ENCODE measurements at regions not wholly inside any gene's neighbourhood (a gene's known extent, or its start where the extent isn't known, plus 50 kb on each side); places are given as distances from the start of the nearest gene placed in this dataset.
"Not testable (repeated sequence)": the region's sequence is repeated elsewhere in the genome, so short reads cannot be mapped to it uniquely, and the experiment has no call there.

GRCh38 chr14:43406931-43407330 lies 1100.2 kb downstream of the FSCB start:
- no peaks in the 10 kb centered on the region for H3K36me3 ChIP-seq (ENCODE audit: insufficient read depth, low read length, poor library complexity, severe bottlenecking)
- no peaks in the 10 kb centered on the region for H3K4me1 ChIP-seq (ENCODE audit: insufficient read depth, low read length, poor library complexity, severe bottlenecking)
- ChIA-PET CTCF (no interaction called here), POLR2A (ENCODE audit: low non-redundant PET) (no interaction called here)
- no peaks in the 10 kb centered on the region for H3K27me3 ChIP-seq (replicated peaks; ENCODE audit: insufficient read depth, low read depth, low read length, poor library complexity)
- H3K9me3 ChIP-seq (ENCODE audit: low read depth, low read length, poor library complexity, severe bottlenecking), result no peaks in the 10 kb centered on the region
- no peak for DNase-seq (ENCODE audit: low spot score)
- no peak for TF ChIP-seq CTCF (conservative IDR thresholded peaks at IDR 0.05; ENCODE audit: low read depth, low read length)
- TF ChIP-seq EZH2 (IDR thresholded peaks at IDR 0.05; ENCODE audit: borderline replicate concordance, low read depth, low read length, poor library complexity, severe bottlenecking), result no peak
- no TSS peak for BruUV-seq (replicated peaks)
- no peak overlapping the region for H3K4me3 ChIP-seq (ENCODE audit: low read depth, low read length, poor library complexity, severe bottlenecking)
- no peak overlapping the region for H3K27ac ChIP-seq (ENCODE audit: low read depth, low read length, poor library complexity, severe bottlenecking)
- intact Hi-C loops (cut with micrococcal nuclease; ENCODE audit: unreplicated experiment), result no loop called here

- no TSS peak for BruUV-seq (replicated peaks)
- no peak for DNase-seq (ENCODE audit: low spot score)
- CTCF ChIA-PET, result no interaction called here
- POLR2A ChIA-PET (ENCODE audit: low non-redundant PET), result no interaction called here
- Histone ChIP-seq H3K4me1 (ENCODE audit: insufficient read depth, low read length, poor library complexity, severe bottlenecking) (no peaks in the 10 kb centered on the region), H3K36me3 (ENCODE audit: insufficient read depth, low read length, poor library complexity, severe bottlenecking) (no peaks in the 10 kb centered on the region), H3K4me3 (ENCODE audit: low read depth, low read length, poor library complexity, severe bottlenecking) (no peak overlapping the region), H3K9me3 (ENCODE audit: low read depth, low read length, poor library complexity, severe bottlenecking) (no peaks in the 10 kb centered on the region), H3K27me3 (replicated peaks; ENCODE audit: insufficient read depth, low read depth, low read length, poor library complexity) (no peaks in the 10 kb centered on the region), H3K27ac (ENCODE audit: low read depth, low read length, poor library complexity, severe bottlenecking) (no peak overlapping the region)
- TF ChIP-seq CTCF (conservative IDR thresholded peaks at IDR 0.05; ENCODE audit: low read depth, low read length) (no peak), EZH2 (IDR thresholded peaks at IDR 0.05; ENCODE audit: borderline replicate concordance, low read depth, low read length, poor library complexity, severe bottlenecking) (no peak)
- intact Hi-C loops (cut with micrococcal nuclease; ENCODE audit: unreplicated experiment), result no loop called here
Observed at GRCh38 chr14:43399289-43399688, 1107.8 kb downstream of the FSCB start.

- CTCF ChIA-PET; POLR2A ChIA-PET (ENCODE audit: low non-redundant PET); H3K36me3 ChIP-seq (ENCODE audit: insufficient read depth, low read length, poor library complexity, severe bottlenecking); H3K4me3 ChIP-seq (ENCODE audit: low read depth, low read length, poor library complexity, severe bottlenecking); H3K9me3 ChIP-seq (ENCODE audit: low read depth, low read length, poor library complexity, severe bottlenecking); H3K27me3 ChIP-seq (replicated peaks; ENCODE audit: insufficient read depth, low read depth, low read length, poor library complexity); DNase-seq (ENCODE audit: low spot score); BruUV-seq (replicated peaks); H3K27ac ChIP-seq (ENCODE audit: low read depth, low read length, poor library complexity, severe bottlenecking); H3K4me1 ChIP-seq (ENCODE audit: insufficient read depth, low read length, poor library complexity, severe bottlenecking); intact Hi-C loops (cut with micrococcal nuclease; ENCODE audit: unreplicated experiment): not testable (repeated sequence)
Observed at GRCh38 chr14:43370565-43370896, 1136.6 kb downstream of the FSCB start.

- Histone ChIP-seq H3K27ac (ENCODE audit: low read depth, low read length, poor library complexity, severe bottlenecking) (no peak overlapping the region), H3K4me3 (ENCODE audit: low read depth, low read length, poor library complexity, severe bottlenecking) (no peak overlapping the region), H3K9me3 (ENCODE audit: low read depth, low read length, poor library complexity, severe bottlenecking) (no peaks in the 10 kb centered on the region), H3K4me1 (ENCODE audit: insufficient read depth, low read length, poor library complexity, severe bottlenecking) (no peaks in the 10 kb centered on the region), H3K36me3 (ENCODE audit: insufficient read depth, low read length, poor library complexity, severe bottlenecking) (no peaks in the 10 kb centered on the region), H3K27me3 (replicated peaks; ENCODE audit: insufficient read depth, low read depth, low read length, poor library complexity) (no peaks in the 10 kb centered on the region)
- CTCF ChIA-PET, result no interaction called here
- TF ChIP-seq EZH2 (IDR thresholded peaks at IDR 0.05; ENCODE audit: borderline replicate concordance, low read depth, low read length, poor library complexity, severe bottlenecking) (no peak), CTCF (conservative IDR thresholded peaks at IDR 0.05; ENCODE audit: low read depth, low read length) (no peak)
- POLR2A ChIA-PET (ENCODE audit: low non-redundant PET), result no interaction called here
- BruUV-seq (replicated peaks), result no TSS peak
- DNase-seq (ENCODE audit: low spot score), result no peak
- intact Hi-C loops (cut with micrococcal nuclease; ENCODE audit: unreplicated experiment), result no loop called here
Observed at GRCh38 chr14:43369710-43370564, 1137.1 kb downstream of the FSCB start.
